ENCODE measurements at regions not wholly inside any gene's neighbourhood (a gene's known extent, or its start where the extent isn't known, plus 50 kb on each side); places are given as distances from the start of the nearest gene placed in this dataset.

DNA sequence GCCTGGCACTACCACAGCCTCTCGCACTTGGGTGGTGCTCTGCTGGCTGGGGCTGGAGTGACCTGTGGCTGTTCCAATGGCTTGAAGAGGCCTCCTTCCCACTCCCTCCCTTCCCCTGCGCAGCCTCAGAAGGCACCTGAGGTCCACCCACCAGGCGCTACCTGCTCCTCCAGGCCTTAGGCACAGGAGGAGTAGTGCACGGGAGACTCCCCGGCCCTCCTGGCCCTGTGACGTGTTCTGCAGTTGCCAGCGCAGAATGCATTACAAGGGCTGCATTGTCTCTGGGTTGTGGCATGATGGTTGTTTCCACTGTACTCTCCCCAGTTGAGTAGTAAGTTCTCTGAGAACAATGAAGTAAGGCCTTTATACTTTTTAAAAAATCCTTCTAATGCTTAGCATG lies 128.6 kb downstream of the TEX29 start:
- Histone ChIP-seq H3K4me3 (no peak overlapping the region), H3K4me1 (no peaks in the 10 kb centered on the region), H3K27ac (no peak overlapping the region), H3K9me3 (peaks cover 0 to 31% (median 15%) of the 10 kb centered on the region in 12 donors), H3K36me3 (no peaks in the 10 kb centered on the region), H3K27me3 (peaks cover 0 to 17% (median 0%) of the 10 kb centered on the region in 9 donors)
- ATAC-seq = no peak
- 79 to 88% (median 87%) methylated on average over 7 of the region's 7 CpGs for WGBS, 4 donors
- no peak for TF ChIP-seq POLR2A (IDR thresholded peaks at IDR 0.05)
- TF ChIP-seq, protein P1, sequence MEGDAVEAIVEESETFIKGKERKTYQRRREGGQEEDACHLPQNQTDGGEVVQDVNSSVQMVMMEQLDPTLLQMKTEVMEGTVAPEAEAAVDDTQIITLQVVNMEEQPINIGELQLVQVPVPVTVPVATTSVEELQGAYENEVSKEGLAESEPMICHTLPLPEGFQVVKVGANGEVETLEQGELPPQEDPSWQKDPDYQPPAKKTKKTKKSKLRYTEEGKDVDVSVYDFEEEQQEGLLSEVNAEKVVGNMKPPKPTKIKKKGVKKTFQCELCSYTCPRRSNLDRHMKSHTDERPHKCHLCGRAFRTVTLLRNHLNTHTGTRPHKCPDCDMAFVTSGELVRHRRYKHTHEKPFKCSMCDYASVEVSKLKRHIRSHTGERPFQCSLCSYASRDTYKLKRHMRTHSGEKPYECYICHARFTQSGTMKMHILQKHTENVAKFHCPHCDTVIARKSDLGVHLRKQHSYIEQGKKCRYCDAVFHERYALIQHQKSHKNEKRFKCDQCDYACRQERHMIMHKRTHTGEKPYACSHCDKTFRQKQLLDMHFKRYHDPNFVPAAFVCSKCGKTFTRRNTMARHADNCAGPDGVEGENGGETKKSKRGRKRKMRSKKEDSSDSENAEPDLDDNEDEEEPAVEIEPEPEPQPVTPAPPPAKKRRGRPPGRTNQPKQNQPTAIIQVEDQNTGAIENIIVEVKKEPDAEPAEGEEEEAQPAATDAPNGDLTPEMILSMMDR (IDR thresholded peaks at IDR 0.05) = no peak
- DNase-seq = no peak
- intact Hi-C loops (cut with DNase I) = no loop called here

DNA sequence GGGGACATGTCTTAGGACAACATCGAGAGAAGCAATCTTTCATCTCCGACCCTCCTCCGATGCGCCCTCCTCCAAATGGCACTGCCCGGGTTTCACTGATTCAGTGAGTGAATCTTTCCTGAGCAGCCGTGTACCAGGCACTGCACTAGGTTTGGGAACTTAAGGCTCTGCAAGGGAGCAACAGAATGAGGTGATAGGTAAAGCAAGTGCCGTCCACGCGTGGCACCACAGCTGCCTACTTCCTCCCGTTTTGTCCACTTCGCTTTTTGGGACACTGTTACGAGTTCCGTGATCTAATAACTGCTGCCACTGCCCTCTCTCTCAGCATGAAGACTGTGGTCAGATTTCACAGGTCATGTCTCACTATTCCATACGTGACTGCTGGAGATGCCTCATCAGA lies 131.0 kb downstream of the TEX29 start:
- no peak overlapping the region for H3K27ac ChIP-seq
- H3K4me3 ChIP-seq = no peak overlapping the region
- intact Hi-C loops (cut with DNase I) = loop anchor here in 2 of 10 donors (10.0 kb wide), 1 partner anchor 387 kb away; no protein-coding TSS in a partner anchor
- no peaks in the 10 kb centered on the region for H3K4me1 ChIP-seq
- no peaks in the 10 kb centered on the region for H3K36me3 ChIP-seq
- no peak for TF ChIP-seq POLR2A (IDR thresholded peaks at IDR 0.05)
- TF ChIP-seq, protein P1 (IDR thresholded peaks at IDR 0.05) = no peak
- DNase-seq (no peak), ATAC-seq (no peak)
- H3K27me3 ChIP-seq = peaks cover 0 to 9% (median 0%) of the 10 kb centered on the region in 9 donors
- peaks cover 0 to 40% (median 12%) of the 10 kb centered on the region in 12 donors for H3K9me3 ChIP-seq
- 88 to 93% (median 89%) methylated on average over 14 of the region's 14 CpGs for WGBS, 4 donors

DNA sequence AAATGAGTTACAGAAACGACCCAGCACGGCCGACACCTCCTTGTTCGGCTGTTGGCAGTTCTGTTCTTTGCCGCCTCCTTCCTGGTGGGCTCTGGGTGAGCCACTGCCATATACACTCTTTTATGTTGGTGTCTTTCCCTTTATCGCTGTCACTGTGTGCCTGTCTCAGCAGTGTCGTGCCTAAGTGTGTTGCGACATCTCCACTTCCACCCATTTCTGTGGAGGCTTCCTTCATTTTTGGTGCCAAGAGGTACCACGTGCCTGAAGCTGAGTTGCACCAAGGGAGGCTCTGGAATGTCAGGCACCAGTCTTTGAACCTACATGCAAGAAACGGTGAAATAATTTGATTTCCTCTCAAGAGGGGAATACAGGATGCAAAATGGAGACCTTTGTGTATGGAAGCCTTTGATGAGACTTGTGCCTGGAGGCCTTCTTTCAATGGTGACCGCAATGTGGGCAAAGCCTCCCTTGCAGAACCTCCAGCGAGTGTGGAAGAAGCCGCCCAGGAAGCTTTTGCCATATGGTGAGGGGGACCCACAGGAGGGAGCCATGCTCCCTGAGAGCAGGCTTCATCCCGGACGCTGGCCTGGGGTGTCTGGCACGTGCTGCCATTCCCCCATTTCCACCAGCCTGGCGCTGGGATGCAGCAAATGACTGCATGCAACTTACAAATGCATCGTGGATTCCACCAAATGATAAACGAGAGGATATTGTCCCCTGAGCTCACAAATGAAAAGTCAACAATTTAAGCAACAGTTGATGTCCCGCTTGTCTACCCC lies 136.2 kb downstream of the TEX29 start:
- Histone ChIP-seq H3K36me3 (no peaks in the 10 kb centered on the region), H3K27ac (no peak overlapping the region), H3K4me3 (no peak overlapping the region), H3K27me3 (peaks cover 0 to 26% (median 5%) of the 10 kb centered on the region in 9 donors), H3K4me1 (no peaks in the 10 kb centered on the region), H3K9me3 (peaks cover 0 to 24% (median 2%) of the 10 kb centered on the region in 12 donors)
- no peak for ATAC-seq
- WGBS, 4 donors = 86 to 89% (median 86%) methylated on average over 19 to 20 of the region's 20 CpGs
- TF ChIP-seq, protein P1 (IDR thresholded peaks at IDR 0.05) = no peak
- no peak for TF ChIP-seq POLR2A (IDR thresholded peaks at IDR 0.05)
- DNase-seq = no peak
- intact Hi-C loops (cut with DNase I) = loop anchor here in 2 of 10 donors (10.0 kb wide), 1 partner anchor 392 kb away; no protein-coding TSS in a partner anchor

DNA sequence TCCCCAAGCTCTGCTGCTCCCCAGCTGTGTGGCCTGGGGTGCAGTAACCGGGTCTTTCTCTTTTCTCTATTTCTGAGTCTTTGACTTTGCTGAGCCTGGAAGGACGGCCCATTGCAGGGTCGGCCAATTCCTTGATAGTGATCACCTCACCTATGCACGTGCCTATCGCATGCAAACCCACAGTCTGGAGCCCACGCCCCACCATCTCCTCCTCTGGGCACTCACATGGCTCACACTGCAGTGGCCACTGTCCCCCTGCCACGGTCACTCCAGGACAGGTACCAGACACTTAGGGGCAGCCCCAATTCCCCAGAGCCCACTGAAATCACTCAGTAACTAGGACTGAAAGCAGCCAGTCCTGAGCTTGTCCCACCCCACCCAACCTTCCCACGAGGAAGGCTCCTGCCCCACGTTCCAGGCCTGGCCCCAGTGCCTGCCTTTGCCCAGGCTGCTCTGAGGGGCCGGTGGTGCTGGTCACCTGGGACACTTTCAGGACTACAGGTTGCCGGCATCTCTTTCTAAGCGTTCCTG lies 137.6 kb downstream of the TEX29 start:
- DNase-seq = no peak
- H3K36me3 ChIP-seq = no peaks in the 10 kb centered on the region
- H3K27me3 ChIP-seq = peaks cover 0 to 26% (median 5%) of the 10 kb centered on the region in 9 donors
- no peak overlapping the region for H3K4me3 ChIP-seq
- no peaks in the 10 kb centered on the region for H3K4me1 ChIP-seq
- WGBS, 4 donors = 77 to 87% (median 81%) methylated on average over 11 to 12 of the region's 12 CpGs
- no peak overlapping the region for H3K27ac ChIP-seq
- H3K9me3 ChIP-seq = peaks cover 0 to 23% (median 2%) of the 10 kb centered on the region in 12 donors
- TF ChIP-seq POLR2A (IDR thresholded peaks at IDR 0.05) = no peak
- TF ChIP-seq, protein P1 (IDR thresholded peaks at IDR 0.05) = no peak
- ATAC-seq = no peak
- intact Hi-C loops (cut with DNase I) = loop anchor here in 2 of 10 donors (10.0 kb wide), 1 partner anchor 393 kb away; no protein-coding TSS in a partner anchor
